Fibroblast of lung (primary cell): ENCODE measurements at regions not wholly inside any gene's neighbourhood (a gene's known extent, or its start where the extent isn't known, plus 50 kb on each side); places are given as distances from the start of the nearest gene placed in this dataset.

ENCODE experiments used
- DNase-seq, 2 donors: peaks; one replicate each; pipeline versions ENCODE4 v3.0.0 to v3.0.0-alpha.2; 2010; ENCODE audit warnings: low read depth in 2 of 2
- H2AFZ ChIP-seq: 2 replicates; pipeline ENCODE4 v1.5.1; 2012; ENCODE audit warnings: low read length, control low read depth, inconsistent platforms
- H3K27ac ChIP-seq: 2 replicates; pipeline ENCODE4 v1.5.1; 2011; ENCODE audit warnings: low read length, control low read depth; ENCODE audit not compliant: insufficient read depth
- H3K27me3 ChIP-seq: 2 replicates; pipeline ENCODE4 v1.5.1; 2011; ENCODE audit warnings: mild to moderate bottlenecking, low read length; ENCODE audit not compliant: control insufficient read depth, insufficient read depth
- H3K36me3 ChIP-seq: 2 replicates; pipeline ENCODE4 v1.5.1; 2011; ENCODE audit warnings: low read length; ENCODE audit not compliant: control insufficient read depth, insufficient read depth
- H3K4me1 ChIP-seq: 2 replicates; pipeline ENCODE4 v1.5.1; 2011; ENCODE audit warnings: low read length; ENCODE audit not compliant: control insufficient read depth, insufficient read depth; ENCODE audit errors: extremely low read depth
- H3K4me2 ChIP-seq: 2 replicates; pipeline ENCODE4 v1.5.1; 2011; ENCODE audit warnings: low read length, control low read depth; ENCODE audit not compliant: insufficient read depth; ENCODE audit errors: extremely low read depth
- H3K4me3 ChIP-seq, 4 experiments: fragments of 200-600 bp in 1 of 4; sonication (generic) in 1 of 4; replicated peaks in 1 of 4; 2 replicates each; pipeline ENCODE4 v1.5.1; 2011 to 2016; ENCODE audit warnings: low read length in 4 of 4, low read depth in 3 of 4, mild to moderate bottlenecking in 3 of 4, control low read depth in 2 of 4, inconsistent platforms in 1 of 4, mixed read lengths in 1 of 4; ENCODE audit not compliant: insufficient read depth in 1 of 4; ENCODE audit errors: control extremely low read depth in 1 of 4
- H3K79me2 ChIP-seq: 2 replicates; pipeline ENCODE4 v1.5.1; 2012; ENCODE audit warnings: mild to moderate bottlenecking, low read length, inconsistent platforms; ENCODE audit not compliant: control insufficient read depth, insufficient read depth
- H3K9ac ChIP-seq: 2 replicates; pipeline ENCODE4 v1.5.1; 2011; ENCODE audit warnings: mild to moderate bottlenecking, low read length, control low read depth; ENCODE audit not compliant: insufficient read depth
- H3K9me3 ChIP-seq: 2 replicates; pipeline ENCODE4 v1.5.1; 2012; ENCODE audit warnings: low read depth, low read length; ENCODE audit not compliant: control insufficient read depth, insufficient read depth
- H4K20me1 ChIP-seq: 2 replicates; pipeline ENCODE4 v1.5.1; 2011; ENCODE audit warnings: low read length; ENCODE audit not compliant: control insufficient read depth, insufficient read depth; ENCODE audit errors: extremely low read depth
- EZH2 ChIP-seq: IDR thresholded peaks from 2 replicates; pipeline ENCODE4 v1.5.1; 2012; ENCODE audit warnings: low read length, control low read depth, mild to moderate bottlenecking; ENCODE audit errors: missing control alignments
- TF ChIP-seq, protein P1 (sequence below), 2 donors: IDR thresholded peaks in 1 of 2; conservative IDR thresholded peaks in 1 of 2; 1 replicate in 1 of 2; 2 replicates in 1 of 2; pipeline ENCODE4 v1.5.1; 2011 to 2012; ENCODE audit warnings: low read length in 2 of 2, control low read depth in 1 of 2, inconsistent platforms in 1 of 2, low read depth in 1 of 2, mild to moderate bottlenecking in 1 of 2

GRCh38 chr13:106681536-106681935 is 113.6 kb upstream of the ARGLU1 start:
- Histone ChIP-seq H3K79me2 (no peaks in the 10 kb centered on the region), H3K4me2 (no peak overlapping the region), H3K4me1 (no peaks in the 10 kb centered on the region), H3K9me3 (no peaks in the 10 kb centered on the region), H2AFZ (no peak overlapping the region), H3K27me3 (no peaks in the 10 kb centered on the region), H3K4me3 (no peak overlapping the region), H4K20me1 (no peaks in the 10 kb centered on the region), H3K27ac (no peak overlapping the region), H3K36me3 (no peaks in the 10 kb centered on the region), H3K9ac (no peak overlapping the region)
- DNase-seq: no peak
- TF ChIP-seq, protein P1, sequence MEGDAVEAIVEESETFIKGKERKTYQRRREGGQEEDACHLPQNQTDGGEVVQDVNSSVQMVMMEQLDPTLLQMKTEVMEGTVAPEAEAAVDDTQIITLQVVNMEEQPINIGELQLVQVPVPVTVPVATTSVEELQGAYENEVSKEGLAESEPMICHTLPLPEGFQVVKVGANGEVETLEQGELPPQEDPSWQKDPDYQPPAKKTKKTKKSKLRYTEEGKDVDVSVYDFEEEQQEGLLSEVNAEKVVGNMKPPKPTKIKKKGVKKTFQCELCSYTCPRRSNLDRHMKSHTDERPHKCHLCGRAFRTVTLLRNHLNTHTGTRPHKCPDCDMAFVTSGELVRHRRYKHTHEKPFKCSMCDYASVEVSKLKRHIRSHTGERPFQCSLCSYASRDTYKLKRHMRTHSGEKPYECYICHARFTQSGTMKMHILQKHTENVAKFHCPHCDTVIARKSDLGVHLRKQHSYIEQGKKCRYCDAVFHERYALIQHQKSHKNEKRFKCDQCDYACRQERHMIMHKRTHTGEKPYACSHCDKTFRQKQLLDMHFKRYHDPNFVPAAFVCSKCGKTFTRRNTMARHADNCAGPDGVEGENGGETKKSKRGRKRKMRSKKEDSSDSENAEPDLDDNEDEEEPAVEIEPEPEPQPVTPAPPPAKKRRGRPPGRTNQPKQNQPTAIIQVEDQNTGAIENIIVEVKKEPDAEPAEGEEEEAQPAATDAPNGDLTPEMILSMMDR (conservative IDR thresholded peaks at IDR 0.05 in 1 of 2, IDR thresholded peaks at IDR 0.05 in 1 of 2; ENCODE audit: low read depth in 1 of 2, low read length in 2 of 2): no peak
- no peak for TF ChIP-seq EZH2

GRCh38 chr13:106680796-106681472 is 113.0 kb upstream of the ARGLU1 start:
- no peak overlapping the region for H3K4me3 ChIP-seq
- no peaks in the 10 kb centered on the region for H3K79me2 ChIP-seq
- H3K9ac ChIP-seq: no peak overlapping the region
- DNase-seq: no peak
- TF ChIP-seq, protein P1 (conservative IDR thresholded peaks at IDR 0.05 in 1 of 2, IDR thresholded peaks at IDR 0.05 in 1 of 2; ENCODE audit: low read depth in 1 of 2, low read length in 2 of 2): no peak
- TF ChIP-seq EZH2: no peak
- H4K20me1 ChIP-seq: no peaks in the 10 kb centered on the region
- no peak overlapping the region for H3K4me2 ChIP-seq
- no peak overlapping the region for H3K27ac ChIP-seq
- no peaks in the 10 kb centered on the region for H3K27me3 ChIP-seq
- H3K36me3 ChIP-seq: no peaks in the 10 kb centered on the region
- no peak overlapping the region for H2AFZ ChIP-seq
- no peaks in the 10 kb centered on the region for H3K9me3 ChIP-seq
- no peaks in the 10 kb centered on the region for H3K4me1 ChIP-seq

DNA sequence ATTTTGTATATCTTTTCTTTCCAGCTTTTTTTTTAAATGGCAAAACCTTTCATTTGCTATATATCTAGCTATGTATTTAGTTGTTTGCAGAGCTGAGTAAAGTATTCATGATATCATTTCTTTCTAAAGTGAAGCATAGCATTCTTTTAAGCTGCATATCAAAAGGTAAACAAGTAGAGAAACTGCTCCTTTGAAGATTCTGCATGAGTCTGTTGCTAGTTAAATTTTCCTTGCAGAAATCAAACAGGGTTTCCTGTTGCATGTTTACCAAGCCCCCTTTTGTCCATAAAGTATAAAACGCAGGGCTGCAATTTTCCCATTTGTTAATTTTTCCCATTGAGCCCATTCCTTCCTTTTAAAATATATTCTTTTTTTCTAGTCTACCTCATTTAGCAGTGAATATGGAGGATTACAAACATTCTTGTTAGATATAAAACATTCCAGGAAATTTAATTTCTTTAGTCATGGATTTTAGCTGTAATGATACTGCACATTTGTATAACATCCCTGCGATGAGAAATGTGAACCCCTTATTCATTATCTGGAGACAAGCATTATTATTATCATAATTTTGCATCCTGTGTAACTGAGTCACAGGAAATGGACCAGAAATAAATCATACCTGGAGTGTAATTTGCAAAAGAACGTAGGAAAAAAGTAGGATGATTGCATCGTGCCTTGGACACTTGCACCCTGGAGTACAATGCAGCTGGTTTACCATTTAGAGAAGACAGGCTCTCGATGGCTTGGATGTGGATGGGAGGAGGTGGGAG is 110.9 kb upstream of the ARGLU1 start:
- Histone ChIP-seq H3K4me1 (no peaks in the 10 kb centered on the region), H3K9me3 (no peaks in the 10 kb centered on the region), H3K4me3 (no peak overlapping the region), H3K4me2 (no peak overlapping the region), H3K9ac (no peak overlapping the region), H2AFZ (no peak overlapping the region), H3K27me3 (no peaks in the 10 kb centered on the region), H3K79me2 (no peaks in the 10 kb centered on the region), H4K20me1 (no peaks in the 10 kb centered on the region), H3K36me3 (no peaks in the 10 kb centered on the region), H3K27ac (no peak overlapping the region)
- no peak for DNase-seq
- TF ChIP-seq EZH2: no peak
